Epithelial cell of proximal tubule (primary cell): ENCODE measurements at regions not wholly inside any gene's neighbourhood (a gene's known extent, or its start where the extent isn't known, plus 50 kb on each side); places are given as distances from the start of the nearest gene placed in this dataset.

ENCODE experiments used
- DNase-seq: peaks from one replicate; pipeline ENCODE4 v3.0.0-alpha.2; 2011; ENCODE audit warnings: low read depth
- H3K4me3 ChIP-seq: 2 replicates; pipeline ENCODE4 v1.5.1; 2011; ENCODE audit warnings: low read depth, mild to moderate bottlenecking, low read length
- TF ChIP-seq, protein P1 (sequence below): conservative IDR thresholded peaks from 2 replicates; pipeline ENCODE4 v1.5.1; 2012; ENCODE audit warnings: low read depth, mild to moderate bottlenecking, low read length

DNA sequence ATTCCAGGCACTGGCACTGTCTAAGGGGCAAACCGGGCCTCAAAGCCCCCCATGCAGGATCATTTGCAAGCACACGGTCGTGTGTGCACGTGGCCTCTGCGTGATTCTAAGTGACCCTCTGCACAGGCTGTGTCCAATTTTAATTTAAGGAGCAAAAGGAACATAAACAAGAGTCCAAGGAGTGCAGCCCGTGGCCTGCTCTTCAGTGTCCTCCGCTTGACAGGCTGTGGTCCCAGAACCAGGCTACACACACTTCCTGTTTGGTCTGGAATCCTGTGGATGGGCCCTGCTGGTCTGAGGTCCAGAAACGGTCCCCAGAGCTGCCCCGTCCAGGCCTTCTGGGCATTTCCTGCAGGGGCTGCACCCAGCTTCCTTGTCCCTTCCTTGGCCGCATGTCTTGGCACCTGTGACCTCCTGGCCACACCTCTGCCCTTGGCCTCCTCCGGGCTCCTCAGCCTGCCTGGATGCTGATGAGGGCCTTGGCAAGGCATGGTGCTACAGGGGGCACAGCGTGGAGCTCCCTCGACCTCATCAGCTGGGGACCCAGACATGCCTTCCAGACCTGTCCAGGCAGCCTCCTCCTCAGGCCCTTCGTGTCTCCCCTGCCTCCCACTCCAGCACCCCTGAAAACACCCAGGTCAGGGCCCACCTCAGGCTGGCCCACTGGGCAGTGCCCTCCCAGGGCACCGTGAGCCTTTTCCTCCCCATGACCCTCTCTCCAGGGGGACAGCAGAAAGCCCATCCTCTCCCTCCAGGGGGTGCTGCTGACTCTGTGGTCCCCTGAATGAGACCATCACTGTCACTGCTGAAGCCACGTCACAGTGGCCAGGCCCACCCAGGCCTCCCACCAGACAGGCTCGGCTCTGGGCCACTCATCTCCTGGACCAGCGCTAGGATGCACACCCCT, 136.4 kb upstream of the GPC1 start:
- no peak for DNase-seq
- no peak overlapping the region for H3K4me3 ChIP-seq
- TF ChIP-seq, protein P1, sequence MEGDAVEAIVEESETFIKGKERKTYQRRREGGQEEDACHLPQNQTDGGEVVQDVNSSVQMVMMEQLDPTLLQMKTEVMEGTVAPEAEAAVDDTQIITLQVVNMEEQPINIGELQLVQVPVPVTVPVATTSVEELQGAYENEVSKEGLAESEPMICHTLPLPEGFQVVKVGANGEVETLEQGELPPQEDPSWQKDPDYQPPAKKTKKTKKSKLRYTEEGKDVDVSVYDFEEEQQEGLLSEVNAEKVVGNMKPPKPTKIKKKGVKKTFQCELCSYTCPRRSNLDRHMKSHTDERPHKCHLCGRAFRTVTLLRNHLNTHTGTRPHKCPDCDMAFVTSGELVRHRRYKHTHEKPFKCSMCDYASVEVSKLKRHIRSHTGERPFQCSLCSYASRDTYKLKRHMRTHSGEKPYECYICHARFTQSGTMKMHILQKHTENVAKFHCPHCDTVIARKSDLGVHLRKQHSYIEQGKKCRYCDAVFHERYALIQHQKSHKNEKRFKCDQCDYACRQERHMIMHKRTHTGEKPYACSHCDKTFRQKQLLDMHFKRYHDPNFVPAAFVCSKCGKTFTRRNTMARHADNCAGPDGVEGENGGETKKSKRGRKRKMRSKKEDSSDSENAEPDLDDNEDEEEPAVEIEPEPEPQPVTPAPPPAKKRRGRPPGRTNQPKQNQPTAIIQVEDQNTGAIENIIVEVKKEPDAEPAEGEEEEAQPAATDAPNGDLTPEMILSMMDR = no peak

DNA sequence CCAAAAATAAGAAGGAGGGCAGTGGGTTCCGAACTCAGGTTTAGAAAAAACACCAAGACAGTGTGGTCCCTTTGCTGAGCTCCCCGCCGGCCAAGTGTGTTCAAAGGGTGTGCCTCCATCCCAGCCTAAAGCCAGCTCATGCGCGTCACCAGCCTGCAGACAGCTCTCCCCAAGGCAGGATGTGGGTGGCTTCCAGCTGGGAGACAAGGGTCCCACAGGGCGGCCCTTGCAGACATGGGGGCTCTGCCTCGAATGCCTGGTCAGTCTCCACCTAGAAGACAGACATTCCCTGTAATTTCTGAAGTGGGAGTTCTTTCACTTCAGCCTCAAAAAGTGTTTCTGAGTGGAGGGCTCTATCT, 135.8 kb upstream of the GPC1 start:
- no peak for DNase-seq
- TF ChIP-seq, protein P1 = no peak

DNA sequence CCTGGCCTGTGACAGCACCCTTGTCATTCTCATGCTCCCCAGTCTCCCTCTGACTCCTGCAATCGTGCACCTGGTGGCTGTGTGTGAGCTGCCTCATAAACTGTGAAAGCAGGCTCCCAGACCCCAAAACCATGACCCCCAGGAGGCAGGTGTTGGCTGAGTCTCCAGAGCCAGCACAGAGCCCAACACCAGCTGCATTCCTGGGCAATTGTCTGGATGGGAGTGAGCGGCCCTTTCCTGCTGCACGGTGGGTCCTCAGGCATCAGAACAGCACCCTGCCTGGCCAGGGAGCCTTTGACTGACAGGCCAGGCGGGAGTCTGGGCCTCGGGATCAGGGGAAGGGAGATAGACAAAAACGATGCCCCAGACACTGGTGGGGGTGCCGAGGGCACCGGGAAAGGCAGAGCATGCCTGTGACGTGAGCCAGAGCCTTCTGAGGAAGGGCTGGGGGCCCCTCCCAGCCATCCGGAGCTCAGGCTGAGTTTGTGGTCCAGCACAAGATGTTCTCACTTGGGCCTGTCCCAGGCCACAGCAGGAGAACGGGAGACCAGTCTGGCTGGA, 135.1 kb upstream of the GPC1 start:
- no peak overlapping the region for H3K4me3 ChIP-seq
- TF ChIP-seq, protein P1 = no peak
- DNase-seq = no peak

More for the DNA sequence above, 135.8 kb upstream of the GPC1 start:
- H3K4me3 ChIP-seq = no peak overlapping the region

DNA sequence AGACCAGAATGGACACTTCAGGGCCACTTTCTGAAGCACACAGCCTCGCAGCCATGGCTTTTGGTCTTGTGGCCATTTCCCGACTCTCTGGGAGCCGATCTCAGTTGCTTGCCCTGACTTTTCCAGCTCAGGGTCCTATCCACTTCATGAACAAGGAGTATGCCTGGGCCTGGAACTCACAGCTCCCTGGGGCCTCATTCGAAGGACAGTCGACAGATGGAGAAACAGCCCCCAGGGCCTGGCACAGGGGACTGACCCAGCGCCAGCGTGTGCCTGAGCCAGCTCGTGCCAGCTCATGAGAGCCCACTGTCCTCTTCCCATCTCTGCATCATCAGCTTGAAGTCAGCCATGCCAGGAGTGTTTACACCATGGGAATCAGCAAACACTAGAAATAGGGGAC, 134.6 kb upstream of the GPC1 start:
- TF ChIP-seq, protein P1 = no peak
- no peak for DNase-seq
- H3K4me3 ChIP-seq = no peak overlapping the region

DNA sequence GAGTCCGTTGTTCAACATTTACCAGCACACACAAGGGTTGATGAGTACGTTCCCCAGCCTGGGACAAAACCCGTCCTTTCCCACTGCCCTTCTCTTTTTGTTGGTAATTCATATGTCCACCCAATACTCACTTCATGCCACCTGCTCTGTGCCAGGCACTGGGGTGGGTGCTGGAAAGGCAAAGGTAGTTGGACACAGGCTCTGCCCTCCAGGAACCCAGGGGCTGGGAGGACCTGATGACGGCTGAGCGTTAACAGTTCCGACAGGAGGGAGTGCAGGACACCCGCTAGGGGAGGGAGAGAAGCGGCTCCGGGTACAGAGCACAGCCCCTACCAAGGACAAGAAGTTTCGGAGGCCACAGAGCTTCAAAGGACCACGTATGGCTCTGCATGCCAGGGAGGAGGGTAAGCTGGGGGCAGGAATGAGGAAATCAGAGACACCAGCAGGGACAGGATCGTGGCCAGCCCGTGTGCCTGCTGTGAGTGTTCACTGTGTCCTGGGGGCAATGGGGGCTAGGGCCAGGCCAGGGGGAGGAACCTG, 134.1 kb upstream of the GPC1 start:
- no peak overlapping the region for H3K4me3 ChIP-seq
- DNase-seq = no peak
- TF ChIP-seq, protein P1 = no peak

DNA sequence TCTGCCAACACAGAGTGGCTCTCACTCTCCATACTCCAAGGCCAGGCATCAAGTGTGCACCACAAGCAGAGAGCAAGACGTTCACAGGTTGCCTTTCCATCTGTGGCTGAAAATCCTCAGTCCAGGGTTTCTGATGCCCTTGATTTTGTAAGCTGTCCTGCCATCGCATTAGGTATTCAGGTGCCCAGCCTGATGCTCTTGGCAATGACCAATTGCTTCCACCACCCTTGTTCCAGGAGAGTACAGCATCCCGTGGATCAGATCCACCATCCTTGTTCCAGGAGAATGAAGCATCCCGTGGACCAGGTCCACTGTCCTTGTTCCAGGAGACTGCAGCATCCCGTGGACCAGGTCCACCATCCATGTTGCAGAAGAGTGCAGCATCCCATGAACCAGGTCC, 133.4 kb upstream of the GPC1 start:
- TF ChIP-seq, protein P1 = no peak
- DNase-seq = no peak
- no peak overlapping the region for H3K4me3 ChIP-seq
